T-cell (primary cell): ENCODE measurements at regions not wholly inside any gene's neighbourhood (a gene's known extent, or its start where the extent isn't known, plus 50 kb on each side); places are given as distances from the start of the nearest gene placed in this dataset.

Source experiments
- ATAC-seq, 4 experiments: fragments of 200-7000 bp in 3 of 4; fragments of 150-1000 bp in 1 of 4; cut with Tn5 transposase; replicated peaks in 1 of 4; 1 replicate in 3 of 4; 2 replicates in 1 of 4; pipeline ENCODE4 v1.10.0; 2021; ENCODE audit warnings: moderate library complexity in 3 of 4, mild to moderate bottlenecking in 2 of 4, moderate number of reproducible peaks in 1 of 4
- CTCF ChIA-PET, 2 donors: fragments of 300-600 bp; sonication (Branson Sonifier 250); formaldehyde crosslinking; loops; one replicate each; lab custom pipeline; 2022; ENCODE audit warnings: antibody characterized with exemption in 2 of 2; lab: Charles Lee
- POLR2A ChIA-PET, 2 donors: fragments of 300-600 bp; sonication (Branson Sonifier 250); formaldehyde crosslinking; loops; one replicate each; lab custom pipeline; 2022; ENCODE audit warnings: antibody characterized with exemption in 2 of 2; lab: Charles Lee
- DNase-seq, 35 experiments: peaks; one replicate each; pipeline versions ENCODE4 v3.0.0 to v3.0.0-alpha.2; 2013 to 2023
- H3K27ac ChIP-seq: one replicate; pipeline ENCODE4 v1.5.1; 2013; ENCODE audit warnings: low read length
- H3K27me3 ChIP-seq, 2 experiments: replicated peaks in 1 of 2; 1 replicate in 1 of 2; 2 replicates in 1 of 2; pipeline versions ENCODE4 v1.6.1 to v1.7.0; 2013; ENCODE audit warnings: low read length in 1 of 2, mixed read lengths in 1 of 2; ENCODE audit not compliant: control insufficient read depth in 2 of 2, insufficient read depth in 2 of 2; ENCODE audit errors: extremely low read depth in 1 of 2
- H3K36me3 ChIP-seq, 2 donors: 1 replicate in 1 of 2; 2 replicates in 1 of 2; pipeline versions ENCODE4 v1.6.1 to v1.7.0; 2013; ENCODE audit warnings: low read length in 1 of 2; ENCODE audit not compliant: control insufficient read depth in 2 of 2, insufficient read depth in 1 of 2; ENCODE audit errors: extremely low read depth in 1 of 2
- H3K4me1 ChIP-seq, 2 experiments: 1 replicate in 1 of 2; 2 replicates in 1 of 2; pipeline versions ENCODE4 v1.6.1 to v1.7.0; 2013; ENCODE audit warnings: low read length in 2 of 2, mixed read lengths in 1 of 2; ENCODE audit not compliant: insufficient read depth in 2 of 2, control insufficient read depth in 1 of 2; ENCODE audit errors: extremely low read depth in 1 of 2
- H3K4me3 ChIP-seq, 2 donors: 1 replicate in 1 of 2; 2 replicates in 1 of 2; pipeline versions ENCODE4 v1.5.1 to v1.7.0; 2013; ENCODE audit warnings: mild to moderate bottlenecking in 2 of 2, low read length in 1 of 2, moderate library complexity in 1 of 2; ENCODE audit not compliant: control insufficient read depth in 1 of 2; ENCODE audit errors: extremely low read depth in 1 of 2
- H3K9me3 ChIP-seq: 2 replicates; pipeline ENCODE4 v1.7.0; 2013
- H3K27ac Mint-ChIP-seq, 2 donors: one replicate each; pipeline ENCODE4 v1.8.0; 2020 to 2021; ENCODE audit warnings: mild to moderate bottlenecking in 2 of 2, mixed read lengths in 2 of 2
- H3K27me3 Mint-ChIP-seq, 2 donors: one replicate each; pipeline ENCODE4 v1.8.0; 2021 to 2022; ENCODE audit warnings: mixed read lengths in 2 of 2
- H3K36me3 Mint-ChIP-seq: one replicate; pipeline ENCODE4 v1.8.0; 2021; ENCODE audit warnings: mixed read lengths
- H3K4me1 Mint-ChIP-seq, 3 donors: one replicate each; pipeline ENCODE4 v1.8.0; 2020 to 2022; ENCODE audit warnings: mixed read lengths in 3 of 3, mild to moderate bottlenecking in 1 of 3
- H3K4me3 Mint-ChIP-seq, 3 donors: one replicate each; pipeline ENCODE4 v1.8.0; 2020 to 2022; ENCODE audit warnings: mild to moderate bottlenecking in 3 of 3, mixed read lengths in 3 of 3, moderate library complexity in 3 of 3
- H3K9me3 Mint-ChIP-seq, 3 donors: one replicate each; pipeline ENCODE4 v1.8.0; 2020 to 2022; ENCODE audit warnings: mixed read lengths in 3 of 3
- WGBS: methylation state at CpG from one replicate; pipeline ENCODE4 v1.1.5; 2013; ENCODE audit warnings: missing lambda C conversion rate; ENCODE audit not compliant: insufficient coverage; 5-methylcytosine and 5-hydroxymethylcytosine counted together

DNA sequence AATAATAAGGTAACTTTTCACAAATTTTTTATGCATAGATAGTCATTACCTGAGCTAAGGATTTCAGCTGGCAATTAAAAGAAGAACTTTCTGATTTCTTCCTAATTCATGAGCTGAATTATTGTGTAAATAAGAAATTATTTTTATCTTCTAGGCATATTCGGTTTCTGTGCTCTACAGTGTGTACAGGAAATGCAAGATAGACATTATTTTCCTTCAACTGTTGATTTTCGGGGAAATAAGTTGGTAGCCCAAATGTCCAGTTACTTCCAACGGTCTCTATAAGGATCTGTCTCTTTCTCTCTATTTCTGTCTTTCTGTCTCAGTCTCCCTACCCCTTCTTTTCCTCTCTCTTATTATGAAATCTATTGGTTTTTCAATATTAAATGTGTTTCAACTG lies 137.3 kb upstream of the CLNK start:
- Mint-ChIP-seq H3K4me3 (no peak overlapping the region), H3K4me1 (no peaks in the 10 kb centered on the region)
- 100% methylated on average over 1 of the region's 3 CpGs for WGBS

DNA sequence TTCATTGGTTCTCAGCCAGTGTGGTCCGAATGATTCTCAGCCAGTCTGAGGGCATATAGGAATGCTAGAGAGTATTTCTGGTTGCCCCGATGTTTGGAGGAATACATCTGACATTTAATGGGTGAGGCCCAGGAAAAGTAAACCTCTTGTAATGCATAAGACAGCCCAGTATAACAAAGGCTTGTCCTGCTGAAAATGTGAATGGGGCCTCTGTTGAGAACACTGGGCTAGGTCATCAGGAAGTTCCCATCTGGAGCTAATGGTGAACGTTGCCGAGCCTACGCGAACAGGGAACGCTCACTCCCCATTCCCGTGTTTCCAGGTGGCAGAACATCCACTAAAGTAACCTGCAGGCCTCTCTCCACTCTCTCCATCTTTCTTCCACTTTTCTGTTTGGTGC lies 132.0 kb upstream of the CLNK start:
- no peak overlapping the region for H3K4me3 Mint-ChIP-seq
- Histone ChIP-seq H3K27ac (no peak overlapping the region), H3K27me3 (no peaks in the 10 kb centered on the region), H3K36me3 (no peaks in the 10 kb centered on the region), H3K4me1 (no peaks in the 10 kb centered on the region), H3K9me3 (no peaks in the 10 kb centered on the region), H3K4me3 (no peak overlapping the region)
- 100% methylated on average over 2 of the region's 8 CpGs for WGBS
- H3K36me3 Mint-ChIP-seq = no peaks in the 10 kb centered on the region
- ChIA-PET CTCF (interaction anchor here in 1 of 2 donors (0.8 kb wide), 1 partner anchor 14 kb away, joined by 3 read pairs; no protein-coding TSS in a partner anchor), POLR2A (no interaction called here)
- peaks cover 0 to 3% (median 0%) of the 10 kb centered on the region in 3 donors for H3K9me3 Mint-ChIP-seq
- H3K4me1 Mint-ChIP-seq = no peaks in the 10 kb centered on the region
- DNase-seq = no peak
- no peak for ATAC-seq
- H3K27ac Mint-ChIP-seq = no peak overlapping the region
- H3K27me3 Mint-ChIP-seq = no peaks in the 10 kb centered on the region

More for the DNA sequence above, 137.3 kb upstream of the CLNK start:
- Histone ChIP-seq H3K4me1 (no peaks in the 10 kb centered on the region), H3K36me3 (no peaks in the 10 kb centered on the region), H3K27me3 (no peaks in the 10 kb centered on the region), H3K9me3 (no peaks in the 10 kb centered on the region), H3K4me3 (no peak overlapping the region), H3K27ac (no peak overlapping the region)
- CTCF ChIA-PET = no interaction called here
- Mint-ChIP-seq H3K36me3 (no peaks in the 10 kb centered on the region), H3K27me3 (no peaks in the 10 kb centered on the region), H3K9me3 (peaks cover 0 to 3% (median 0%) of the 10 kb centered on the region in 3 donors), H3K27ac (no peak overlapping the region)
- no peak for DNase-seq
- POLR2A ChIA-PET = no interaction called here
- ATAC-seq = no peak

DNA sequence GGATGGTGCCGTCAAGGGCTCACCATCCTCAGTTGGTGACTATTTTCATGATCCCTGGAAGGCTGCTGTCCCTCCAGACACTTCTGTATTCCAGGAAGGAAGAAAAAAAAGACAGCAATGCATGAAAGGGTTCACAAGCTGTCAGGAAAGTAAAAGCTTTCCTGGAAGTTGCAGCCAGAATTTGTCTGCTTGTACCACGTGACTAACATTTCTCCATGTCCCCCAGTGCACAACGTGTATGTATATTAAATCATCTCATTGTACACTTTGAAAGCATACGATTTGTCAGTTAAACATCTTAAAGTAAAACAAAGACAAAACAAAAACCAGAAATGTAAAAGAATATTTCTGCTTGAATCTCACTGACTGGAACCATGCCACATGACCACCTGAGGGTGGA lies 127.4 kb upstream of the CLNK start:
- DNase-seq (no peak), ATAC-seq (no peak)
- Mint-ChIP-seq H3K27ac (no peak overlapping the region), H3K9me3 (peaks cover 3 to 4% (median 3%) of the 10 kb centered on the region in 3 donors), H3K36me3 (no peaks in the 10 kb centered on the region), H3K4me1 (no peaks in the 10 kb centered on the region), H3K27me3 (no peaks in the 10 kb centered on the region), H3K4me3 (no peak overlapping the region)
- WGBS = 80% methylated on average over 1 of the region's 4 CpGs
- ChIA-PET CTCF (no interaction called here), POLR2A (no interaction called here)
- Histone ChIP-seq H3K4me3 (no peak overlapping the region), H3K27me3 (no peaks in the 10 kb centered on the region), H3K36me3 (no peaks in the 10 kb centered on the region), H3K27ac (no peak overlapping the region), H3K9me3 (no peaks in the 10 kb centered on the region), H3K4me1 (no peaks in the 10 kb centered on the region)

DNA sequence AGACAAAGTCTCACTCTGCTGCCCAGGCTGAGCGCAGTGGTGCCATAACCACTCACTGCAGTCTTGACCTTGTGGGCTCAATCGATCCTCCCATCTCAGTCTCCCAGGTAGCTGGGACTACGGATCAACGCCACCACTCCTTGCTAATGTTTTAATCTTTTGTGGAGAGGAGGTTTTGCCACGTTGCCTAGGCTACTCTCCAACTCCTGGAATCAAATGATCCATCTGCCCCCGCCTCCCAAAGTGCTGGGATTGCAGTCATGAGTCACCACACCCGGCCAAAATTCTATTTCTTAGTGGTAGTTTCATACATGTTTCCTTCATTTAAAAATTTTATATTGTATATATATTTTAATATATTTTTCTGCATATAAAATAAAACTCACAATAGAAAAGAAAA lies 125.8 kb upstream of the CLNK start:
- Mint-ChIP-seq H3K36me3 (no peaks in the 10 kb centered on the region), H3K4me3 (no peak overlapping the region), H3K9me3 (peaks cover 3 to 9% (median 4%) of the 10 kb centered on the region in 3 donors), H3K4me1 (no peaks in the 10 kb centered on the region), H3K27ac (no peak overlapping the region), H3K27me3 (peaks cover 0 to 5% of the 10 kb centered on the region in 2 donors)
- no peaks in the 10 kb centered on the region for H3K9me3 ChIP-seq
- no peak for ATAC-seq
- no peaks in the 10 kb centered on the region for H3K27me3 ChIP-seq
- WGBS = no CpG with 5 or more reads among the region's 7 CpGs
- no peaks in the 10 kb centered on the region for H3K4me1 ChIP-seq
- H3K36me3 ChIP-seq = no peaks in the 10 kb centered on the region
- no peak for DNase-seq
- CTCF ChIA-PET = interaction anchor here in 1 of 2 donors (0.6 kb wide), 1 partner anchor 1784 kb away, joined by 5 read pairs; no protein-coding TSS in a partner anchor
- no peak overlapping the region for H3K4me3 ChIP-seq
- no peak overlapping the region for H3K27ac ChIP-seq
- POLR2A ChIA-PET = no interaction called here

DNA sequence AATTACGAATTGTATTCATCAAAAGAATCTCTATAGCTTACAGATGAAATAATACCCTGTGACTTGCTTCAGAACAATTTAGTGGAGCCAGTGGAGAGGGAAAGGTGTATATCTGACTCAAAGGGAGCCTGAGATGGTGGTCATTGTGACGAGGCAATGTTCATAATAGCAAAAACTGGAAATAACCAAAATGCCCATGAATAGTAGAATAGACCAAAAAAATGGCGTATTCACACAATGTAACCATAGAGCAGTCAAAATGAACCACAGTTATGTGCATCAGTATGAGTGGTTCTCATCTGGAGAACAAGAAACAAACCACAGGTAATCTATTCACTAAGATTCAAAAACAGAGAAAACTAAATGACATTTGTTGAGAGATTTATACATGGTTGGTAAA lies 125.3 kb upstream of the CLNK start:
- Mint-ChIP-seq H3K27ac (no peak overlapping the region), H3K4me3 (no peak overlapping the region), H3K4me1 (no peaks in the 10 kb centered on the region), H3K9me3 (peaks cover 3 to 10% (median 4%) of the 10 kb centered on the region in 3 donors), H3K27me3 (peaks cover 0 to 10% of the 10 kb centered on the region in 2 donors), H3K36me3 (no peaks in the 10 kb centered on the region)
- no peak for ATAC-seq
- CTCF ChIA-PET = no interaction called here
- no peak for DNase-seq
- Histone ChIP-seq H3K9me3 (no peaks in the 10 kb centered on the region), H3K27ac (no peak overlapping the region), H3K4me1 (no peaks in the 10 kb centered on the region), H3K27me3 (no peaks in the 10 kb centered on the region), H3K4me3 (no peak overlapping the region), H3K36me3 (no peaks in the 10 kb centered on the region)
- no CpG with 5 or more reads among the region's 3 CpGs for WGBS
- POLR2A ChIA-PET = no interaction called here

DNA sequence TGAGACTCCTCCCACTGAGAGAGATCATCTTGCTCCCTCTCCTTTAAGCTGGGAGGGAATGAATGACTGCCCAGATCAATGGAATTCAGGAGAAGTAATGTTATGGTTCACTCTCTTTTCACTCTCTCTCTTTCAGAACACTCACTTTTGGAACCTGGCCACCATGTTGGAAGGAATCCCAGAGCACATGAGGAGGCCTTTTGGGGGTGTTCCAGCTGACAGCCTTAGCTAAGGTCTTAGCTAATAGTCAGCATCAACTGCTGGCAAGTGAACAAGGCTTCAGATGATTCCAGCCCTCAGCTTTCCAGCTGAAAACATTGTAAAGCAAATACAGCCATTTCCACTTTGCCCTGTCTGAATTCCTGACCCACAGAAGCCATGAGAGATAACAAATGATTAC lies 124.0 kb upstream of the CLNK start:
- no peak overlapping the region for H3K27ac Mint-ChIP-seq
- no peaks in the 10 kb centered on the region for H3K4me1 Mint-ChIP-seq
- ChIA-PET CTCF (interaction anchor here in 1 of 2 donors (0.6 kb wide), 1 partner anchor 51 kb away, joined by 4 read pairs; no protein-coding TSS in a partner anchor), POLR2A (no interaction called here)
- H3K9me3 ChIP-seq = no peaks in the 10 kb centered on the region
- H3K4me3 Mint-ChIP-seq = no peak overlapping the region
- peaks cover 0 to 10% of the 10 kb centered on the region in 2 donors for H3K27me3 Mint-ChIP-seq
- peaks cover 3 to 10% (median 4%) of the 10 kb centered on the region in 3 donors for H3K9me3 Mint-ChIP-seq
- no peaks in the 10 kb centered on the region for H3K36me3 Mint-ChIP-seq
- no peaks in the 10 kb centered on the region for H3K36me3 ChIP-seq
- ATAC-seq (no peak), DNase-seq (no peak)
- H3K27me3 ChIP-seq = no peaks in the 10 kb centered on the region
- no peak overlapping the region for H3K4me3 ChIP-seq
- no peaks in the 10 kb centered on the region for H3K4me1 ChIP-seq
- no peak overlapping the region for H3K27ac ChIP-seq
